ENCODE measurements at regions not wholly inside any gene's neighbourhood (a gene's known extent, or its start where the extent isn't known, plus 50 kb on each side); places are given as distances from the start of the nearest gene placed in this dataset.

GRCh38 chr11:109619498-109619897 is 197.5 kb downstream of the C11orf87 start:
- no peak for TF ChIP-seq CTCF (IDR thresholded peaks at IDR 0.05)
- no peak for TF ChIP-seq EP300 (IDR thresholded peaks at IDR 0.05)
- no peak for TF ChIP-seq POLR2A (IDR thresholded peaks at IDR 0.05)
